GM12878 (cell line): ENCODE measurements at regions not wholly inside any gene's neighbourhood (a gene's known extent, or its start where the extent isn't known, plus 50 kb on each side); places are given as distances from the start of the nearest gene placed in this dataset.
"Not testable (repeated sequence)": the region's sequence is repeated elsewhere in the genome, so short reads cannot be mapped to it uniquely, and the experiment has no call there.

Experiments
- ATAC-seq: fragments of 200-7000 bp; cut with Tn5 transposase; 3 replicates; pipeline ENCODE4 v1.9.1; 2020; ENCODE audit warnings: mild to moderate bottlenecking, moderate library complexity
- BruUV-seq: library from RNA; stranded (reverse); fragments of 400-500 nt; replicated peaks from 2 replicates; lab custom pipeline; 2021; lab: Mats Ljungman, UMichigan
- CTCF ChIA-PET: fragments of 300-600 bp; sonication (Branson Sonifier 250); formaldehyde crosslinking; extraction: SDS; loops from one replicate; lab custom pipeline; 2021; ENCODE audit warnings: inconsistent platforms; lab: Yijun Ruan, JAX
- POLR2A ChIA-PET: fragments of 350-600 bp; formaldehyde crosslinking; extraction: SDS; loops from one replicate; lab custom pipeline; 2021; ENCODE audit warnings: inconsistent platforms; lab: Charles Lee
- RAD21 ChIA-PET: fragments of 300-600 bp; sonication (Branson Sonifier 250); formaldehyde crosslinking; loops from one replicate; lab custom pipeline; 2023; ENCODE audit warnings: antibody characterized with exemption; ENCODE audit not compliant: unreplicated experiment; lab: Charles Lee
- SMC1A ChIA-PET: fragments of 300-600 bp; sonication (Branson Sonifier 250); formaldehyde crosslinking; loops from one replicate; lab custom pipeline; 2023; ENCODE audit not compliant: unreplicated experiment, uncharacterized antibody; lab: Charles Lee
- DNase-seq: peaks from one replicate; pipeline ENCODE4 v3.0.0-alpha.2; 2011; ENCODE audit warnings: low read depth, low spot score
- FAIRE-seq: peaks from 3 replicates; lab custom pipeline; 2011; peaks lifted over from hg19 to GRCh38; lab: Jason Lieb, UNC
- H2AFZ ChIP-seq: 2 replicates; pipeline ENCODE4 v1.6.0; 2011; ENCODE audit warnings: low read depth, low read length, control low read depth; ENCODE audit not compliant: control insufficient read depth
- H3K27ac ChIP-seq: 2 replicates; pipeline ENCODE4 v1.5.1; 2011; ENCODE audit warnings: control low read depth; ENCODE audit not compliant: control insufficient read depth, insufficient read depth
- H3K27me3 ChIP-seq, 2 experiments: replicated peaks in 1 of 2; 2 replicates each; pipeline versions ENCODE4 v1.6.0 to v1.6.1; 2011; ENCODE audit warnings: low read length in 1 of 2; ENCODE audit not compliant: control insufficient read depth in 2 of 2, insufficient read depth in 2 of 2
- H3K36me3 ChIP-seq, 2 experiments: 2 replicates each; pipeline ENCODE4 v1.5.1; 2011; ENCODE audit warnings: low read length in 1 of 2; ENCODE audit not compliant: control insufficient read depth in 2 of 2, insufficient read depth in 2 of 2
- H3K4me1 ChIP-seq: 2 replicates; pipeline ENCODE4 v1.6.1; 2011; ENCODE audit warnings: mild to moderate bottlenecking, low read length, moderate library complexity, mixed read lengths; ENCODE audit not compliant: control insufficient read depth, insufficient read depth
- H3K4me2 ChIP-seq: 2 replicates; pipeline ENCODE4 v1.6.0; 2011; ENCODE audit warnings: control low read depth; ENCODE audit not compliant: control insufficient read depth, insufficient read depth
- H3K4me3 ChIP-seq: fragments of 200-600 bp; sonication (generic); 2 replicates; pipeline ENCODE4 v1.5.1; 2016
- H3K79me2 ChIP-seq: 2 replicates; pipeline ENCODE4 v1.6.0; 2011; ENCODE audit warnings: low read length; ENCODE audit not compliant: control insufficient read depth, insufficient read depth
- H3K9ac ChIP-seq: 2 replicates; pipeline ENCODE4 v1.8.0; 2011; ENCODE audit warnings: low read length, control low read depth, mixed read lengths; ENCODE audit not compliant: control insufficient read depth, insufficient read depth
- H3K9me3 ChIP-seq: replicated peaks from 3 replicates; pipeline ENCODE4 v1.5.1; 2011; ENCODE audit warnings: mild to moderate bottlenecking, low read length; ENCODE audit not compliant: control insufficient read depth, insufficient read depth
- H4K20me1 ChIP-seq: 2 replicates; pipeline ENCODE4 v1.6.0; 2011; ENCODE audit not compliant: control insufficient read depth, insufficient read depth
- WGBS: methylation state at CpG from one replicate; pipeline ENCODE4 v1.1.6; 2016; ENCODE audit warnings: low lambda C conversion rate; ENCODE audit not compliant: insufficient replicate concordance, insufficient coverage; ENCODE audit errors: missing lambda C conversion rate; 5-methylcytosine and 5-hydroxymethylcytosine counted together
- in situ Hi-C: fragments of 300-500 bp; cut with MboI; formaldehyde crosslinking; loops from 9 replicates; pipeline ENCODE4 v1.14.3; 2018; ENCODE audit warnings: mixed read lengths
- intact Hi-C: fragments of 100-400 bp; cut with micrococcal nuclease; formaldehyde crosslinking; loops from one replicate; pipeline ENCODE4 v1.14.2; 2022; ENCODE audit not compliant: unreplicated experiment

- DNase-seq, H4K20me1 ChIP-seq, H3K4me2 ChIP-seq, H3K27ac ChIP-seq, RAD21 ChIA-PET, H2AFZ ChIP-seq, SMC1A ChIA-PET, H3K79me2 ChIP-seq, H3K4me3 ChIP-seq, ATAC-seq, FAIRE-seq, H3K4me1 ChIP-seq, BruUV-seq, POLR2A ChIA-PET, H3K9ac ChIP-seq, in situ Hi-C loops, H3K36me3 ChIP-seq, CTCF ChIA-PET, H3K27me3 ChIP-seq, H3K9me3 ChIP-seq, intact Hi-C loops: not testable (repeated sequence)
- 39% methylated on average over 9 of the region's 9 CpGs for WGBS
These were observed 2590.9 kb upstream of the TPTE start for GRCh38 chr21:7930445-7930844.

- RAD21 ChIA-PET, POLR2A ChIA-PET: not testable (repeated sequence)
These were observed 2589.3 kb upstream of the TPTE start for GRCh38 chr21:7932113-7932512.

GRCh38 chr21:7932834-7933233, 2588.5 kb upstream of the TPTE start:
- intact Hi-C loops, RAD21 ChIA-PET: not testable (repeated sequence)

More at GRCh38 chr21:7932113-7932512, 2589.3 kb upstream of the TPTE start:
- BruUV-seq, H3K9ac ChIP-seq, H3K9me3 ChIP-seq, SMC1A ChIA-PET, H3K27me3 ChIP-seq, H3K4me1 ChIP-seq, H3K4me2 ChIP-seq, CTCF ChIA-PET, FAIRE-seq, H4K20me1 ChIP-seq, H3K27ac ChIP-seq, H3K36me3 ChIP-seq, in situ Hi-C loops, H2AFZ ChIP-seq, ATAC-seq, DNase-seq, H3K79me2 ChIP-seq, intact Hi-C loops, H3K4me3 ChIP-seq: not testable (repeated sequence)
- 46% methylated on average over 11 of the region's 11 CpGs for WGBS

More at GRCh38 chr21:7932834-7933233, 2588.5 kb upstream of the TPTE start:
- FAIRE-seq, POLR2A ChIA-PET, H3K4me3 ChIP-seq, in situ Hi-C loops, H4K20me1 ChIP-seq, DNase-seq, H3K4me1 ChIP-seq, SMC1A ChIA-PET, H3K9me3 ChIP-seq, H3K9ac ChIP-seq, BruUV-seq, H3K27me3 ChIP-seq, H3K79me2 ChIP-seq, H3K27ac ChIP-seq, ATAC-seq, H3K4me2 ChIP-seq, CTCF ChIA-PET, H3K36me3 ChIP-seq, H2AFZ ChIP-seq: not testable (repeated sequence)
- 52% methylated on average over 14 of the region's 14 CpGs for WGBS
